HG03571 (cell line): ENCODE measurements at regions not wholly inside any gene's neighbourhood (a gene's known extent, or its start where the extent isn't known, plus 50 kb on each side); places are given as distances from the start of the nearest gene placed in this dataset.

ENCODE experiments used
- ATAC-seq: cut with Tn5 transposase; IDR thresholded peaks from one replicate; pipeline ENCODE4 v1.9.1; 2021; ENCODE audit not compliant: unreplicated experiment

GRCh38 chr1:228823200-228823599 lies 87.9 kb downstream of the RHOU start:
- no peak for ATAC-seq

GRCh38 chr1:228824366-228824765 lies 89.1 kb downstream of the RHOU start:
- ATAC-seq: no peak

- no peak for ATAC-seq
These were observed 89.8 kb downstream of the RHOU start for GRCh38 chr1:228825041-228825440.

- peak; percentile 81 for ATAC-seq
These were observed 90.7 kb downstream of the RHOU start for GRCh38 chr1:228825840-228826484.

- no peak for ATAC-seq
These were observed 91.7 kb downstream of the RHOU start for GRCh38 chr1:228827019-228827418.

GRCh38 chr1:228828151-228828550 lies 92.9 kb downstream of the RHOU start:
- no peak for ATAC-seq

- no peak for ATAC-seq
These were observed 95.1 kb downstream of the RHOU start for GRCh38 chr1:228830185-228830953.

- peak; percentile 75 for ATAC-seq
These were observed 95.7 kb downstream of the RHOU start for GRCh38 chr1:228830954-228831481.

GRCh38 chr1:228833911-228834688 lies 98.8 kb downstream of the RHOU start:
- no peak for ATAC-seq

- no peak for ATAC-seq
These were observed 100.2 kb downstream of the RHOU start for GRCh38 chr1:228835456-228835855.

GRCh38 chr1:228835911-228836310 lies 100.6 kb downstream of the RHOU start:
- no peak for ATAC-seq

GRCh38 chr1:228836427-228836826 lies 101.1 kb downstream of the RHOU start:
- no peak for ATAC-seq

- ATAC-seq: no peak
These were observed 101.8 kb downstream of the RHOU start for GRCh38 chr1:228837032-228837431.

GRCh38 chr1:228837817-228838716 lies 102.8 kb downstream of the RHOU start:
- peak; percentile 75 for ATAC-seq

- ATAC-seq: no peak
These were observed 103.6 kb downstream of the RHOU start for GRCh38 chr1:228838717-228839500.

GRCh38 chr1:228839656-228840055 lies 104.4 kb downstream of the RHOU start:
- ATAC-seq: no peak

- no peak for ATAC-seq
These were observed 106.4 kb downstream of the RHOU start for GRCh38 chr1:228841632-228842031.

- no peak for ATAC-seq
These were observed 107.0 kb downstream of the RHOU start for GRCh38 chr1:228842094-228842775.

- ATAC-seq: no peak
These were observed 109.8 kb downstream of the RHOU start for GRCh38 chr1:228845101-228845500.
